ENCODE measurements at regions not wholly inside any gene's neighbourhood (a gene's known extent, or its start where the extent isn't known, plus 50 kb on each side); places are given as distances from the start of the nearest gene placed in this dataset.

- TF ChIP-seq EZH2 (IDR thresholded peaks at IDR 0.05; ENCODE audit: insufficient read depth, poor library complexity, severe bottlenecking) (no peak), EZH2phosphoT487 (IDR thresholded peaks at IDR 0.05; ENCODE audit: insufficient read depth, low read depth) (no peak)
These were observed 72.9 kb upstream of the FOXC1 start for GRCh38 chr6:1536526-1537429.
